NOMO-1 (cell line): ENCODE measurements at regions not wholly inside any gene's neighbourhood (a gene's known extent, or its start where the extent isn't known, plus 50 kb on each side); places are given as distances from the start of the nearest gene placed in this dataset.
A peak's percentile ranks its signal among the peaks of the same experiment; 100 is the strongest.
"Not testable (repeated sequence)": the region's sequence is repeated elsewhere in the genome, so short reads cannot be mapped to it uniquely, and the experiment has no call there.

Experiments
- DNase-seq, 2 experiments: peaks; one replicate each; lab custom pipeline; 2025; ENCODE audit not compliant: unreplicated experiment in 2 of 2; lab: John Stamatoyannopoulos, UW

GRCh38 chr3:152147748-152148147 lies 121.0 kb upstream of the MBNL1 start:
- no peak for DNase-seq

- no peak for DNase-seq
Observed at GRCh38 chr3:152148579-152148978, 120.2 kb upstream of the MBNL1 start.

- DNase-seq, result no peak
Observed at GRCh38 chr3:152149832-152150231, 118.9 kb upstream of the MBNL1 start.

- DNase-seq, result no peak
Observed at GRCh38 chr3:152151216-152151876, 117.4 kb upstream of the MBNL1 start.

- DNase-seq, result not testable (repeated sequence)
Observed at GRCh38 chr3:152151877-152152765, 116.6 kb upstream of the MBNL1 start.

DNA sequence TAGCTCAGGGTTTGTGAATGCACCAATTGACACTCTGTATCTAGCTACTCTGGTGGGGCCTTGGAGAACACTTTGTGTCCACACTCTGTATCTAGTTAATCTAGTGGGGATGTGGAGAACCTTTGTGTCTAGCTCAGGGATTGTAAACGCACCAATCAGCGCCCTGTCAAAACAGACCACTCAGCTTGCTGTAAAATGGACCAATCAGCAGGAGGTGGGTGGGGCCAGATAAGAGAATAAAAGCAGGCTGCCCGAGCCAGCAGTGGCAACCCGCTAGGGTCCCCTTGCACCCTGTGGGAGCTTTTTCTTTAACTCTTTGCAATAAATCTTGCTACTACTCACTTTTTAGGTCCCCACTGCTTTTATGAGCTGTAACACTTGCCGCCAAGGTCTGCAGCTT lies 115.6 kb upstream of the MBNL1 start:
- not testable (repeated sequence) for DNase-seq

- no peak for DNase-seq
Observed at GRCh38 chr3:152155246-152156020, 113.3 kb upstream of the MBNL1 start.

GRCh38 chr3:152156880-152157279 lies 111.8 kb upstream of the MBNL1 start:
- no peak for DNase-seq

GRCh38 chr3:152157337-152157736 lies 111.4 kb upstream of the MBNL1 start:
- no peak for DNase-seq

- DNase-seq, result peak in 1 of 2 experiments; percentile 57
Observed at GRCh38 chr3:152159328-152159727, 109.4 kb upstream of the MBNL1 start.

DNA sequence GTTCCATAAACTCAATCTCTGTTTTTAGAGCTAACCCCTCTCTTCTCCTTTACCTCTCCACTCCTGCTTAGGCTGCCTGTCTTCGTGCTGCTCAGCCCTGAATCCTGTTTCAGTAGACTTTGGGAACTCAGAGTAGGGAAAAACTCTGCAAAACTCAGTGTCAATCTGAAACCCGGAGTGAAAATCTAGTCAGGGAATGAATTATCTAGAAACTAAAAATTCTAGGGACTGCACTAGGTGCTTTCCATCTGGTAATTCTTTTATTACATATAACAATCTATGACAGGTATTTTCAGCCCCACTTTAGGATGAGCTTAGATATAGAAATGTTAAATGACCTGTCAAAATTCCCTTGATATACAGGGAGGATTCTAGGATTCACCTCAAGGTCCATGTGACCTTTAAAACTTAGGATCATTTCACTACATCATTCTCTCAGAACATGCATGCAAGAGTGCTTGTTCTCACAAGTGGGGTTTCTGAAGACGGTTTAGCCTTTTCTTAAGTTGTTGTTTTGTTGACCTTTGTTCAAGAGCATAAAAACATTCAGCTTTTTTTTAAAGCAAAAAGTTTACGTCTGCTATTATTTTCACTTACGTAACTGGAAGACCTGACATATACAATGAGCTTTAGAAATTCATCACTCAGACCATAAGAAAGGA lies 108.2 kb upstream of the MBNL1 start:
- no peak for DNase-seq

DNA sequence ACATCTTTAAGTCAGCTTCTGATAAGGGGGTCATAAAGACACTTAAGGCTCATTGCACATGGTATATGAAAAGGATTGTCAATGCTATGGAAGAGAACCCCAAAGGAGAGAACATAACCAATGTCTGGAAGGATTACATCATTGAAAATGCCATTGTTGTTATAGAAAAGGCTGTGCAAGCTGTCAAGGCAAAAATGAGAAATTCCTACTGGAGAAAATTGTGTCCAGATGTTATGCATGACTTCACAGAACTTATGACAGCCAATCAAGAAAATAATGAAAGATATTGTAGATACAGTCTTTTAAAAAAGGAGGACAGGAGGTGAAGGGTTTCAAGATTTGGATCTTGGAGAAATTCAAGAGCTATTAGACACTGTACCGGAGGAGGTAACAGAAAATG lies 96.3 kb upstream of the MBNL1 start:
- no peak for DNase-seq

GRCh38 chr3:152173627-152174026 lies 95.1 kb upstream of the MBNL1 start:
- DNase-seq, result no peak

DNA sequence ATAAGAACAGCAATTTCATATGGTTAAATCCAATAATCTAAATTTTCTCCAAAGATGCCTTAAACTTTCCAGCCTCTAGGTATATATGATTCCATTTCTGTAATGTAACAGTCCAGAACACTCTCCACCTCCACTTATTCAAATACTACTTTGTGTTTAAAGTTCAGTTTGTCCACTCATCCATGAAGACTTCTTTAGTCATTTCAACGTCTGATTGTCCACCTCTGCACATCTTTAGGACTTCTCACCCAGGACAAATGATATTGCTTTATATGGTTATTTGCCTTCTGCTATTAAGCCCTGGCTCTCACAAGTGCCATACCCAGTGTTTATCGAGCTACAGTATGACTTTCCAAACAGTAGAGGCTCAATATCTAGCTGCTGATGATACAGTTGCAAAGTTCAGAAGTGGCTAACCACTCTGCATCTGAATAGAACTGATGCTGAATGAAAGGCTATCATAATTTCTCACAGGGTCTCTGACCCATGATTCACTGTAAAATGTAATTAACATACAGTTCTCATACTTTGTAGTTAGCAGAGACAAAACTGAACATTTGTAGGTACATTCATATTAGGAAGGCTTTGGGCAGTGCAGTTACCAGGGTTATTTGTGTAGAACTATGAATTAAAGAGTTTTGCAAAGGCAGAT lies 93.7 kb upstream of the MBNL1 start:
- no peak for DNase-seq

- no peak for DNase-seq
Observed at GRCh38 chr3:152175528-152175889, 93.2 kb upstream of the MBNL1 start.

DNA sequence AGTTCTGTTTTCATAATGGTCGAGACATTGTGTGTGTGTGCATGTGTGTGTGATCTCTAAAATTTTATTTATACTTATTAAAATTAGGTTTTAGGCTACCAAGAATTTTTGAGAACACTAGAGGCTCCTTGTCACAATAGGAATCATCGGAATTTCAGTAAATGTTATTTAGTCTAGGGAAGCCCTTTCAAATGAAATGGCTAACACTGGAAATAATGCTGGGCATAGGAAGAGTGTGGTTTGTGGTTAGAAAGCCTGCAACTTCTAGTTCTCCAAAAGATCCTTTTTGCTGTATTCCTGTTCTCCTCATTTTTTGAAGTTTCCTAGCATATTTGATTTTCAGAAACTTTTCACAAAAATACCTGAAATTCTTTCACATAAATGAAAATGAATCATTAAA lies 92.5 kb upstream of the MBNL1 start:
- no peak for DNase-seq

GRCh38 chr3:152176998-152177397 lies 91.7 kb upstream of the MBNL1 start:
- DNase-seq, result no peak

DNA sequence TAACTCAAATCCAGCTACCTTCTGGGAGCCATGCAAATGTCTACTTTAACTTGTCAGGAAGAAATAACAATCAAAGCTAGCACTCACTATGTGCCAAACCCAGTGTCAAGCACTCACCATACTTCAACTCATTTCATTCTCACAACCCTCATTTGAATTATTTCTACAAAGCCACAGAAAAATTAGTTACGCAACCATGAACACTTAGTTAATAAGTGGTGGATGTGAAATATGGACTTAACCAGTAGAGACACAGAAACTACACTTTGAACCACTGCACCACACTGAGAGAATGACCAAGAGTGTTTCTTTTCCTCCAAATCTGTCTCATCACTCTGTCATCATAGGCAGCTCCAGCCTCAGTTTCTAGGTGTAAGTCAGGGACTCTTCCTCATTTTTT lies 91.0 kb upstream of the MBNL1 start:
- DNase-seq, result no peak

DNA sequence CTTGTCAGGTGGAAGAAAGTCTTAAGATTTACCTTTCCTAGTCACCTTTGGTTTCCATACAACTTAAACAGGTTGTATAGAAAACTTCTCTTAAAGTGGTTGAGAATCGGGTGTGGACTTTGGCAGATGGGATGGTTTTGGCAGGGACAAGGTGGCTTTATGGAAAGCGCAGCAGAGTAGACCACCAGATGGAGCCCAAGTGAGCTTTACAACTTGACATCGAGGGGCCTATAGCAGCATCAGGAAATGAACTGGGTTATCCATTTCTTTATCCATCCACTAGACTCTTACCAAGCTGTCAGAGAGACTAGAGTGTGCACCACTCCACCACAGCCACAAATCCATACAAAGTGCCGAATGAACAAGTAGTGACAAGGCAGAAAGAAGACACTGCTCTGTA lies 85.3 kb upstream of the MBNL1 start:
- peak in 1 of 2 experiments; percentile 67 for DNase-seq

DNA sequence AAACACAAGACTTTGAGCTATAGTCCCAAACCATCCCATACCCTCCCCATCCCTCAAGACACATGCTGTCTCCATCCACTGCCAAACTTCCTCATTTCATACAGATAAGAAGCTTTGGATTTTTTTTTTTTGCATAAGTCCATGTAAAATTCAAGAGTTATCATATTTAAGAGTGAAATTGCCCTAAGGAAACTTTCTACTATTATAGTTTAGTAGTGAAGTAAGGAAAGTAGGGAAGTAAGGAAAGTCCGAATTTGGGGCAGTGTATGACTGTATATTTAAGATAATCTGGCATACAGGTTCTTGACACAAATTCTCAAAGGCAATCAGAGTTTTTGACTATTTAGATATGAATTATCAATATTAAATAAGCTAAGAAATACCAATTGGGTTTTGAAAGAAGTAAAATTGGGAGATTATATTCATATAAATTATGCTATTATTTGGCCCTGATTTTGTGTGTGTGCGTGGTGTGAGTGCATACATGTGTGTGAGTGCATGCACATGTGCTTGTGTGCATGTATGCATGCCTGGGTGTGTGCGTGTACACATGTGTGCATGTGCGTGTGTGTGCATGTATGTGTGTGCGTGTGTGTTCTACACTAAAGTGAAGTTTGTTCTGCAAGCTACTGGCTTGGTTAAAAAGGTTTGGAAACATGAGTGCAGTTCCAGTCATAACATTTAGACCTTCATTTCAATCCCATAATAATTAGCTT lies 83.6 kb upstream of the MBNL1 start:
- no peak for DNase-seq
